ENCODE measurements at regions not wholly inside any gene's neighbourhood (a gene's known extent, or its start where the extent isn't known, plus 50 kb on each side); places are given as distances from the start of the nearest gene placed in this dataset.
"Not testable (repeated sequence)": the region's sequence is repeated elsewhere in the genome, so short reads cannot be mapped to it uniquely, and the experiment has no call there.

DNA sequence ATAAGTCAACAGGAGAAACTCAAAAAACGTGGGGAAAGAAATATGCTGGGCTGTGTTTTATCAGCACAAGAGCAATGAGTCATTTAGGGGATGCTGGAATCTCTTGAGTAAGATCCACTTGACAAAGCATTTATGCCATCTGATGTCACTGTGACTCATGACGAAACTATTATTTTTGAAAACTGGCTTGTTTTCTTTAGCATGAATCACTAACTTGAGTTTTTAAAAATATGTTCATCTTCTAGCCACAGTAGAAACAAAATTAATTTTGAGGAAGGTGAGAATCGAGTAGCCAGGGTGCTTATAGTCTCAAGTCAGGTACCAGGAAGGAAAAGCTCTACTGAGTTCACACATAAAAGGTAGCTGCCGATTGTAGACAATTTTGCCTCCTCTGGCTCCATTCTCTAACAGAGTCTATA is 456.2 kb upstream of the MGAT4C start:
- ChIA-PET CTCF (no interaction called here), POLR2A (no interaction called here)
- no peak for ATAC-seq
- Mint-ChIP-seq H3K36me3 (ENCODE audit: low read depth) (no peaks in the 10 kb centered on the region), H3K4me3 (no peak overlapping the region), H3K27me3 (no peaks in the 10 kb centered on the region), H3K27ac (no peak overlapping the region), H3K4me1 (ENCODE audit: low read depth) (no peaks in the 10 kb centered on the region), H3K9me3 (peaks cover 11% of the 10 kb centered on the region)
- TF ChIP-seq, protein P1, sequence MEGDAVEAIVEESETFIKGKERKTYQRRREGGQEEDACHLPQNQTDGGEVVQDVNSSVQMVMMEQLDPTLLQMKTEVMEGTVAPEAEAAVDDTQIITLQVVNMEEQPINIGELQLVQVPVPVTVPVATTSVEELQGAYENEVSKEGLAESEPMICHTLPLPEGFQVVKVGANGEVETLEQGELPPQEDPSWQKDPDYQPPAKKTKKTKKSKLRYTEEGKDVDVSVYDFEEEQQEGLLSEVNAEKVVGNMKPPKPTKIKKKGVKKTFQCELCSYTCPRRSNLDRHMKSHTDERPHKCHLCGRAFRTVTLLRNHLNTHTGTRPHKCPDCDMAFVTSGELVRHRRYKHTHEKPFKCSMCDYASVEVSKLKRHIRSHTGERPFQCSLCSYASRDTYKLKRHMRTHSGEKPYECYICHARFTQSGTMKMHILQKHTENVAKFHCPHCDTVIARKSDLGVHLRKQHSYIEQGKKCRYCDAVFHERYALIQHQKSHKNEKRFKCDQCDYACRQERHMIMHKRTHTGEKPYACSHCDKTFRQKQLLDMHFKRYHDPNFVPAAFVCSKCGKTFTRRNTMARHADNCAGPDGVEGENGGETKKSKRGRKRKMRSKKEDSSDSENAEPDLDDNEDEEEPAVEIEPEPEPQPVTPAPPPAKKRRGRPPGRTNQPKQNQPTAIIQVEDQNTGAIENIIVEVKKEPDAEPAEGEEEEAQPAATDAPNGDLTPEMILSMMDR (IDR thresholded peaks at IDR 0.05), result no peak
- DNase-seq, result no peak
- intact Hi-C loops (cut with micrococcal nuclease), result no loop called here

DNA sequence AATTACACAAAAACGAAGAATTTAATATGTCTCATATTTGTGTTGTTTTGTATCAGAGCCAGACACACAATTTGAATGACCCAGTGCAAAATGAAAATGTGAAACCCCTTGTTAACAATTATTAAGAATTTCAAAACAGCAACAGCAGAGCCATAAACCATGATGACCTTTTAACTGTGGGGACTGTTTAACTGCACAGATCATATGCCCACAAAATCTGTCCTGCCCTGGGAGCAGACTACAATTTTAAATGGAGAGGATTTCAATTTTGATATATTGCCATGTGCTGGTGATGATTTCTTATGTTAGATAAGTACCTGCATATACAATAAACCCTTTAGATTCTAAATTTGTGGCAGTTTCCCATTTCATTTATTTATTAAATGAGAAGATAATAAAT is 455.5 kb upstream of the MGAT4C start:
- Mint-ChIP-seq H3K4me3 (no peak overlapping the region), H3K27ac (no peak overlapping the region), H3K27me3 (no peaks in the 10 kb centered on the region), H3K4me1 (ENCODE audit: low read depth) (no peaks in the 10 kb centered on the region), H3K36me3 (ENCODE audit: low read depth) (no peaks in the 10 kb centered on the region), H3K9me3 (peaks cover 17% of the 10 kb centered on the region)
- ATAC-seq (no peak), DNase-seq (no peak)
- TF ChIP-seq, protein P1 (IDR thresholded peaks at IDR 0.05), result no peak
- CTCF ChIA-PET, result no interaction called here
- POLR2A ChIA-PET, result no interaction called here
- intact Hi-C loops (cut with micrococcal nuclease), result no loop called here

DNA sequence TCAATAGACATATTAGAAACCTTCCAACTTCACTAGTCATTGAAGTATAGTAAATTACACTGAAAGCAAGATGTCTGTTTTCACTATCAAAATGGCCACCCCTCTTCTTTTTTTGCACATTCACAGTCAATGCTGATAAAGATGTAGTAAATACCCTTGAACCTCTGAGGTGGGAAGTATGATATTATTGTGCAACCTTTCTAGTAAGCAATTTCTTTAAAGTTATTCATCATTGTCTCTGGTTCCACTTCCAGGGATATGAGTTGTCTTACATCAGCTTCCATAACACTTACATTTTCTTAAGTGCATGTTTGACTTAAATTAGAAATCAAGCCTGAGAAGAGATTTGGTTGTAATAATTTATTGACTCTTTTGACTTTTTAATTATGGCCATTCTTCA is 453.9 kb upstream of the MGAT4C start:
- CTCF ChIA-PET, result no interaction called here
- H3K27ac Mint-ChIP-seq, result no peak overlapping the region
- POLR2A ChIA-PET, result no interaction called here

DNA sequence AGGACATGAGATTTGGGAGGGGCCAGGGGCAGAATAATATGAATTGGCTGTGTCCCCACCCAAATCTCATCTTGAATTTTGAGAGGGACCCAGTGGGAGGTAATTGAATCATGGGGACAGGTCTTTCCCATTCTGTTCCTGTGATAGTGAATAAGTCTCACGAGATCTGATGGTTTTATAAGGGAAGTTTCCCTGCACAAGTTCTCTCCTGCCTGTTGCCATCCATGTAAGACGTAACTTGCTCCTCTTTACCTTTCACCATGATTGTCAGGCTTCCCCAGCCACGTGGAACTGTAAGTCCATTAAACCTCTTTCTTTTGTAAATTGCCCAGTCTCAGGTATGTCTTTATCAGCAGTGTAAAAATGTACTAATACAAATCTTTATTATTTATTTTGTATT is 452.8 kb upstream of the MGAT4C start:
- H3K27ac Mint-ChIP-seq; H3K4me3 Mint-ChIP-seq; CTCF ChIA-PET; intact Hi-C loops (cut with micrococcal nuclease); POLR2A ChIA-PET; H3K27me3 Mint-ChIP-seq; H3K36me3 Mint-ChIP-seq (ENCODE audit: low read depth); ATAC-seq; DNase-seq; H3K4me1 Mint-ChIP-seq (ENCODE audit: low read depth): not testable (repeated sequence)
- H3K9me3 Mint-ChIP-seq, result peaks cover 14% of the 10 kb centered on the region

More for the DNA sequence above, 453.9 kb upstream of the MGAT4C start:
- Mint-ChIP-seq H3K36me3 (ENCODE audit: low read depth) (no peaks in the 10 kb centered on the region), H3K4me3 (no peak overlapping the region), H3K9me3 (peaks cover 17% of the 10 kb centered on the region), H3K27me3 (no peaks in the 10 kb centered on the region), H3K4me1 (ENCODE audit: low read depth) (no peaks in the 10 kb centered on the region)
- ATAC-seq, result no peak
- TF ChIP-seq, protein P1 (IDR thresholded peaks at IDR 0.05), result no peak
- no peak for DNase-seq
- intact Hi-C loops (cut with micrococcal nuclease), result no loop called here

GRCh38 chr12:86698641-86698980 is 442.4 kb upstream of the MGAT4C start:
- H3K4me1 Mint-ChIP-seq (ENCODE audit: low read depth), result no peaks in the 10 kb centered on the region
- CTCF ChIA-PET, result no interaction called here

More at GRCh38 chr12:86698641-86698980, 442.4 kb upstream of the MGAT4C start:
- intact Hi-C loops (cut with micrococcal nuclease), result no loop called here
- Mint-ChIP-seq H3K36me3 (ENCODE audit: low read depth) (no peaks in the 10 kb centered on the region), H3K27me3 (no peaks in the 10 kb centered on the region), H3K4me3 (no peak overlapping the region), H3K9me3 (peaks cover 3% of the 10 kb centered on the region), H3K27ac (no peak overlapping the region)
- ATAC-seq, result no peak
- POLR2A ChIA-PET, result no interaction called here
- TF ChIP-seq, protein P1 (IDR thresholded peaks at IDR 0.05), result no peak
- DNase-seq, result no peak
